ENCODE measurements at regions not wholly inside any gene's neighbourhood (a gene's known extent, or its start where the extent isn't known, plus 50 kb on each side); places are given as distances from the start of the nearest gene placed in this dataset.
A peak's percentile ranks its signal among the peaks of the same experiment; 100 is the strongest.
"Not testable (repeated sequence)": the region's sequence is repeated elsewhere in the genome, so short reads cannot be mapped to it uniquely, and the experiment has no call there.

DNA sequence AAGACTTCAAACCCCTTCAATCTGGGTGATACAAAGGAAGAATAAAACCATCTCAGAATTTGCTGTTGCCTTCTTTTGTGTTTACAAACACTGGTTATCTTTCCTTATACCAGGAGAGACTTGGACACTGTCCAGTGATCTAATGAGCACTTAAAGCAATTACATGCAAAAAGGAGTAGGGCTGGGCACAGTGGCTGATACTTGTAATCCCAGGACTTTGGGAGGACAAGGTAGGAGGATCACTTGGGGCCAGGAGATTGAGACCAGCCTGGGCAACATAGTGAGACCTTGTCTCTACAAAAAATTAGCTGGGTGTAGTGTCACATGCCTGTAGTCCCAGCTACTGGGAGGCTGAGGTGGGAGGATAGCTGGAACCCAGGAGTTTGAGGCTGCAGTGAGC, 95.7 kb upstream of the DRD5 start:
- intact Hi-C loops (cut with DNase I; ENCODE audit: low total_unique reads), result no loop called here
- no peak for TF ChIP-seq CTCF (IDR thresholded peaks at IDR 0.05)
- no peak for TF ChIP-seq POLR2A (IDR thresholded peaks at IDR 0.05)
- no peak for TF ChIP-seq POLR2AphosphoS5 (IDR thresholded peaks at IDR 0.05)
- no peak for DNase-seq (ENCODE audit: low spot score in 2 of 2)

DNA sequence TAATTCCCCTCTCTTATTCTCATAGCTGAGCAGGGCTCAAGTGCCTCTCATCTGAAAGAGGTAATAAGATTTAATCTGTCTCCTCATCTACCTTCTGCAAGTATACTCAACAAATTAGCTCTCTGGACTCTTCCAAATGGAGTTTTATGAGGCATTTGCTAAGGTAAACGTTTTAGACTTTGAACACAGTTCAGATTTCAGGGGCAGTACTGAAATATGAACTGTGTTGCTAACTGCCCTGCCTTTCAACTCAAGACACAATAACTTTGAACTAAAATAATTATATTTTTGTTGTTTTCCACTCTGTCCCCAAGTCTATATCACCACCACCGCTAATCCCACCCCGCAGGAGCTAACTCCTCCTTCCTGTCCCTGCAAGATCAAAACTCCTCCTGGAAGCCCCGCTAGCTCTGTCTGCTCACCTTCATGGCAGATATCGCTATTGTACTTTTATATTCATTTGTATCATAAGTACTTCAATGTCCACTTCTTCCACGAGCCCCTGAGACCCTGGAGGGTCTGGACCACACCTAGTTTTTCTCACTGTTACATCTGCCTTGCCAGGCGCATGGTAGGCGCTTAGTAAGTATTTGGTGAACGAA, 90.7 kb upstream of the DRD5 start:
- DNase-seq (ENCODE audit: low spot score in 2 of 2); H3K36me3 ChIP-seq; intact Hi-C loops (cut with DNase I; ENCODE audit: low total_unique reads); H3K27me3 ChIP-seq; H3K4me1 ChIP-seq; H3K9me3 ChIP-seq: not testable (repeated sequence)
- H3K4me3 ChIP-seq, result peak overlapping the region; percentile 49 to 67 (median 63)
- peak overlapping the region; percentile 80 to 84 for H3K27ac ChIP-seq

More for the DNA sequence above, 95.7 kb upstream of the DRD5 start:
- H3K27me3 ChIP-seq, result no peaks in the 10 kb centered on the region
- H3K27ac ChIP-seq, result no peak overlapping the region
- no peaks in the 10 kb centered on the region for H3K4me1 ChIP-seq
- no peaks in the 10 kb centered on the region for H3K9me3 ChIP-seq
- no peak overlapping the region for H3K4me3 ChIP-seq
- H3K36me3 ChIP-seq, result no peaks in the 10 kb centered on the region

DNA sequence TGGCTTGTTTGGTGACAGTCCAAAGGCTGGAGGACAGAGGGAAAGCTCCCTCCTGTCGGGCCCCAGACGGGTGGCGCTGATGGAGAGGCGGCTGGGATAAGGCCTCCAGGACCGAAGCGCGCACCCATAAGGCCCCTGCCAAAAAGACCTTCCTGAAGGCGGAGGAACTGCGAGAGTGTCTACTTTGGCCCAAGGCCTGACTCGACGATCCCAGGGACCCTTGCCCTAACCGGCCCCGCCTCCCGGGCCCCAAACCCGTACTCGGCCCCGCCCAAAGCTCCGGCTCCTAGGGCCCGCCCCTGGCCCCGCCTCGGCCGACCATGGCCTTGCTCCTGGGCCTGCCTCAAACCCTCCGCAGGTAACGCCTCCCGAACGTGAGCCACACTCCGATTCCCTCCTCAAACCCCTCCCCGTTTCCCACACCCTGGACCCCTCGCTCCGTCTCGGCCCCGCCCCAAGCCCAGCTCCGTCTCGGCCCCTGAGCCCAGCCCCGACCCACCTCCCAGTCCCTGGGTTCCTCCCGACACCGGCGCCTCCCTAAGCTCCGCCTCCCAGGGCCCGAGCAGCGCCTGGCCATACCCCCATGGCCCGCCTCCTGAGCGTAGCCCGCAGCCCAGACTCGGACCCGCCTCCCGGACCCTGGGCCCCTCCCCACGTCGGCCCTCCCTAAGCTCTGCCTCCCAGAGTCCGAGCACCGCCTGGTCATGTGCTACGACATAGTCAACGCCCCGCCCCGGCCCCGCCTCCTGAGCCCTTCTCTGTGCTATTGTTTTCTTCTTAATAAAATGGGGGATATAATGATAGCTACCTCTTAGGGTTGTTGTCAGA, 90.0 kb upstream of the DRD5 start:
- DNase-seq (ENCODE audit: low spot score in 2 of 2), result peak; percentile 96 to 97
- Histone ChIP-seq H3K36me3 (no peaks in the 10 kb centered on the region), H3K27me3 (no peaks in the 10 kb centered on the region), H3K4me1 (no peaks in the 10 kb centered on the region), H3K27ac (peak overlapping the region; percentile 80 to 84), H3K4me3 (peak overlapping the region; percentile 49 to 67 (median 63)), H3K9me3 (no peaks in the 10 kb centered on the region)
- intact Hi-C loops (cut with DNase I; ENCODE audit: low total_unique reads), result no loop called here
- TF ChIP-seq POLR2A (IDR thresholded peaks at IDR 0.05) (no peak), CTCF (IDR thresholded peaks at IDR 0.05) (no peak), POLR2AphosphoS5 (IDR thresholded peaks at IDR 0.05) (no peak)

DNA sequence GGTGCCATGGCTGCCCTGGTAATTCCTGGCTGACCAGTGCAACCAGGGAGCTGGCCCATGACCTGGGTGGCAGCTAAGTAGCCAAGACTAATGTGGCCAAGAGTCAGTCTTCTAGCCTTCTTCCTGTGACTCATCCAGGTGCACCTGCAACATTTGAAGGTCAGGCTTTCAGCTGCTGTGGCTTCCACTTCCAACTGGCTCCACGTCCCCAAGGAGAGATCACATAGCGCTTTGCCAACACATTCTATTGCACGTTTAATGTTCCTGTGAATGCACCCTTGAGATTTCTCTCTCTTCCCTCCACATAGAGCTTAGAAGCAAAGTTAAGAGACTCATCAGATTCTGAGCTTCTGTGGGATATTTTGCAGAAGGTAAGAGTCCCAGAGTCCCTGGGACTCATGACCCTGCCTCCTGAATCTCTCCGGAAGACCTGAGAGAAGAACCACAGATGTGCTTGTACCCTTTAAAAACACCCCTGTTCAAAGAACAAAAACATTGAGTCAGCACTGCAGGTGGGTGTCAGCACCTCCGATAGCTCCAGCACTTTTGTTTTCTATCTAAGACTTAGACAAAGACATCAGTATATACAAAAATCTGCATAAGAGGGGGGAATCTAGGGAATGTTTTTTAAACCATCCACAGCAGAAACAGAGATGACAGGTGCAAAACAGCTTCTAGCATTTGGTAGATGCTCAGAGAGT, 88.5 kb upstream of the DRD5 start:
- H3K27ac ChIP-seq; H3K4me1 ChIP-seq; H3K4me3 ChIP-seq; intact Hi-C loops (cut with DNase I; ENCODE audit: low total_unique reads); H3K36me3 ChIP-seq; DNase-seq (ENCODE audit: low spot score in 2 of 2); H3K9me3 ChIP-seq; H3K27me3 ChIP-seq: not testable (repeated sequence)

DNA sequence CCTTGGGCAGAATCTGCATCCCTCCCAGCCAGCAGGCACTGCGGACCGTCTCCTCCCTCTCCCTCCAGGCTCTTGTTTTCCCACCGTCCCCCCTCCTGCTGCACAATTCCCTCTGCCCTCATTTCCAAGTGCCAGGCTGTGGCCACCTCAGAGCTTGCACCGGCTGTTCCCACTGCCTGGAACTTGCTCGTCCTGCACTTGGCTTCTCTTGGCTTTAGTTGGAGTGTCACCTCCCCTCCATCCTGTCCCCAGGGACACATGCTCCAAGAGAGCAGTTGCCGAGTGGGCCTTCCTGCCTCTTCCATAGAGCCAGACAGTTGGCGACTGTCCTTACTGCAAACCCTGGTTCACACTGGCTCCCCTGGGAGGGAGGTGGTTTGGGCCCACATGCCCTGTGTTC, 87.0 kb upstream of the DRD5 start:
- DNase-seq (ENCODE audit: low spot score in 2 of 2); H3K4me3 ChIP-seq; H3K4me1 ChIP-seq; H3K36me3 ChIP-seq; intact Hi-C loops (cut with DNase I; ENCODE audit: low total_unique reads); H3K27me3 ChIP-seq; H3K27ac ChIP-seq; H3K9me3 ChIP-seq: not testable (repeated sequence)

DNA sequence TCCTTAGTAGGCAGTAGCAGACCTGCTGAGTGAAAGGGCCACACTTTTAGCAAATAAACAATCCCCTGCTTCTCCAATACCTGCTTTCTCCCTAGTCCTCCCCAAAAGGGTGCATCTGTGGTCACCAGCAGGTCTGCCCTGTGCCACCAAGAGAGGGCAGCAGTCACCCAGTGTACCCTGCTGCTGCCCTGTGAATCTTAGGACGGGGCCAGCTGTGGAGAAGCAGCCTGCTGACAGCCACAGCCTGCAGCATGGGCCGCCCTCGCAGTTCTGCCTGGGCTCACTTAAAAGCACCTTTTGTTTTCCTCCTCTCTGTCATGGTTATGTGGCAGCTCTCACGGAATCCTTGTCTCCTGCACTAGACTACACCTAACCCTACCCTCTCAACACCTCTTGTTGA, 85.4 kb upstream of the DRD5 start:
- H3K4me1 ChIP-seq; H3K4me3 ChIP-seq; H3K27ac ChIP-seq; H3K36me3 ChIP-seq; H3K9me3 ChIP-seq; intact Hi-C loops (cut with DNase I; ENCODE audit: low total_unique reads); H3K27me3 ChIP-seq: not testable (repeated sequence)
- peak in 1 of 3 donors; percentile 45 for TF ChIP-seq CTCF (IDR thresholded peaks at IDR 0.05)
- peak in 1 of 2 donors; percentile 26 for DNase-seq (ENCODE audit: low spot score in 2 of 2)

DNA sequence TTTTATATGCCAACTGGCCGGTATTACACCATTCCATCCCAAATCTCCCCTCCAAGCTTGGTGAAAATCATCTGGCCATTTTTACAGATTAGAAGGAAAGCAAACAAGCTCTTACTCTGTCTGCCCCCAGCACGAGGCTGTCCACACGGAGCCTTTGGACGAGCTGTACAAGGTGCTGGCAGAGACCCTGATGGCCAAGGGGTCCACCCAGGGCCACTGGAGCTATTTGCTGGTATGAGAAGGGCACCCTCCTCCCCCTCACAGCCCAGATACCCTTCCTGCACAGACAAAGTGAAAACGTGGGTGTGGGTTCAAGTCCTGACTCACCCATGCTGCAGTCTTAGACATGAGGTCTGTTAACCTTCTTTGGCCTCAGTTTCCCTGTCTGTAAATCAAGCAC, 84.9 kb upstream of the DRD5 start:
- intact Hi-C loops (cut with DNase I; ENCODE audit: low total_unique reads), result not testable (repeated sequence)

DNA sequence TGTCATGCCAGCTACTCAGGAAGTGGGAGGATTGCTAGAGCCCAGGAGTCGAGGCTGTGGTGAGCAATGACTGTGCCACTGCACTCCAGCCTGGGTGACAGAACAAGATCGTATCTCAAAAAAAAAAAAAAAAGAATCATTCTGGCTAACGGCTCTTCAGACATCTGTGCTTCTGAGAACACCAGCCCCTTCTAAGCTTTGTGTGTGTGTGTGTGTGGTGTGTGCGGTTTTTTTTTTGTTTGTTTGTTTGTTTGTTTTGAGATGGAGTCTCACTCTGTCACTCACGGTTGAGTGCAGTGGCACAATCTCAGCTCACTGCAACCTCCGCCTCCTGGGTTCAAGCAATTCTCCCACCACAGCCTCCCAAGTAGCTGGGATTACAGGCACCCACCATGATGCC, 79.4 kb upstream of the DRD5 start:
- DNase-seq (ENCODE audit: low spot score in 2 of 2); H3K4me3 ChIP-seq; H3K36me3 ChIP-seq; H3K4me1 ChIP-seq; H3K27me3 ChIP-seq; H3K9me3 ChIP-seq; intact Hi-C loops (cut with DNase I; ENCODE audit: low total_unique reads); H3K27ac ChIP-seq: not testable (repeated sequence)

More for the DNA sequence above, 84.9 kb upstream of the DRD5 start:
- H3K4me1 ChIP-seq; DNase-seq (ENCODE audit: low spot score in 2 of 2); H3K9me3 ChIP-seq; H3K27me3 ChIP-seq; H3K36me3 ChIP-seq; H3K4me3 ChIP-seq; H3K27ac ChIP-seq: not testable (repeated sequence)

DNA sequence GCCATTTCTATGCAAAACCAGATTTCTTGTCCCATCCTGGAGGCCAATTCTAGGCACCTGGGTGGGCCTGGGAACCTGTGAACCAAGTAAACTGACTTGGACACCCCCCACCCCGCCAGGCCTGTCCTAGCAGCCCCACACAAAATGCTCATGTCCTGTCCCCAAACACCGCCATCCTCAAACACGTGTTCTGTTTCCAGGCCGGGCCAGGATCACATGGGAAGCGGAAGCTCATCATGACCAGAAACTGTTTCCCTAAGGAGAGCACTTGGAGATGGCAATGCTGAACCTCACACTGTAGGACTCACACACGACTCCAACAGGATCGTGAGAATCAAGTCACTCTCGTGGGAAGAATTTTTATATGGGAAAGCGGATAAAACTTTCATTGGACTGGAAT, 78.7 kb upstream of the DRD5 start:
- H3K4me1 ChIP-seq; DNase-seq (ENCODE audit: low spot score in 2 of 2); H3K27ac ChIP-seq; H3K9me3 ChIP-seq; H3K36me3 ChIP-seq; H3K4me3 ChIP-seq; H3K27me3 ChIP-seq; intact Hi-C loops (cut with DNase I; ENCODE audit: low total_unique reads): not testable (repeated sequence)

Data from breast epithelium (tissue), 4 donors.